ENCODE measurements at regions not wholly inside any gene's neighbourhood (a gene's known extent, or its start where the extent isn't known, plus 50 kb on each side); places are given as distances from the start of the nearest gene placed in this dataset.

- Histone ChIP-seq H3K36me3 (no peaks in the 10 kb centered on the region), H3K4me1 (peaks cover 0 to 7% (median 0%) of the 10 kb centered on the region in 4 donors), H3K4me3 (no peak overlapping the region), H3K27me3 (no peaks in the 10 kb centered on the region), H3K9me3 (no peaks in the 10 kb centered on the region), H3K27ac (no peak overlapping the region)
- DNase-seq: no peak
- TF ChIP-seq POLR2A (IDR thresholded peaks at IDR 0.05) (no peak), CTCF (IDR thresholded peaks at IDR 0.05) (no peak), EP300 (IDR thresholded peaks at IDR 0.05; ENCODE audit: low read depth) (no peak), POLR2AphosphoS5 (IDR thresholded peaks at IDR 0.05) (no peak)
- intact Hi-C loops (cut with DNase I; ENCODE audit: low total_unique reads): no loop called here
- in situ Hi-C loops (cut with MboI; ENCODE audit: low pct_ligation_motif_present in 1 of 4, low pct_unique_long_range_greater_than_20kb in 1 of 4, low sequenced_read_pairs in 3 of 4): no loop called here
These were observed 250.4 kb upstream of the TMEM161B start for GRCh38 chr5:88519066-88519465.

GRCh38 chr5:88518131-88519016 lies 249.7 kb upstream of the TMEM161B start:
- Histone ChIP-seq H3K4me3 (no peak overlapping the region), H3K9me3 (no peaks in the 10 kb centered on the region), H3K36me3 (no peaks in the 10 kb centered on the region), H3K27ac (no peak overlapping the region), H3K27me3 (no peaks in the 10 kb centered on the region), H3K4me1 (peaks cover 0 to 7% (median 0%) of the 10 kb centered on the region in 4 donors)
- in situ Hi-C loops (cut with MboI; ENCODE audit: low pct_ligation_motif_present in 1 of 4, low pct_unique_long_range_greater_than_20kb in 1 of 4, low sequenced_read_pairs in 3 of 4) (no loop called here), intact Hi-C loops (cut with DNase I; ENCODE audit: low total_unique reads) (no loop called here)
- no peak for TF ChIP-seq POLR2AphosphoS5 (IDR thresholded peaks at IDR 0.05)
- no peak for TF ChIP-seq POLR2A (IDR thresholded peaks at IDR 0.05)
- TF ChIP-seq EP300 (IDR thresholded peaks at IDR 0.05; ENCODE audit: low read depth): no peak
- no peak for TF ChIP-seq CTCF (IDR thresholded peaks at IDR 0.05)
- WGBS, 2 donors (ENCODE audit: low coverage in 1 of 2): 72 to 75% methylated on average over 4 of the region's 4 CpGs
- DNase-seq: no peak

- in situ Hi-C loops (cut with MboI; ENCODE audit: low pct_ligation_motif_present in 1 of 4, low pct_unique_long_range_greater_than_20kb in 1 of 4, low sequenced_read_pairs in 3 of 4): no loop called here
- TF ChIP-seq CTCF (IDR thresholded peaks at IDR 0.05) (no peak), EP300 (IDR thresholded peaks at IDR 0.05; ENCODE audit: low read depth) (no peak), POLR2AphosphoS5 (IDR thresholded peaks at IDR 0.05) (no peak), POLR2A (IDR thresholded peaks at IDR 0.05) (no peak)
- H3K4me1 ChIP-seq: peaks cover 0 to 7% (median 0%) of the 10 kb centered on the region in 4 donors
- no peak overlapping the region for H3K27ac ChIP-seq
- no peaks in the 10 kb centered on the region for H3K36me3 ChIP-seq
- 24 to 35% methylated on average over 9 to 11 of the region's 11 CpGs for WGBS, 2 donors (ENCODE audit: low coverage in 1 of 2)
- H3K27me3 ChIP-seq: peaks cover 14% of the 10 kb centered on the region
- no peaks in the 10 kb centered on the region for H3K9me3 ChIP-seq
- intact Hi-C loops (cut with DNase I; ENCODE audit: low total_unique reads): no loop called here
- no peak for DNase-seq
- no peak overlapping the region for H3K4me3 ChIP-seq
These were observed 247.5 kb upstream of the TMEM161B start for GRCh38 chr5:88515881-88516819.

- H3K9me3 ChIP-seq: no peaks in the 10 kb centered on the region
- in situ Hi-C loops (cut with MboI; ENCODE audit: low pct_ligation_motif_present in 1 of 4, low pct_unique_long_range_greater_than_20kb in 1 of 4, low sequenced_read_pairs in 3 of 4) (no loop called here), intact Hi-C loops (cut with DNase I; ENCODE audit: low total_unique reads) (no loop called here)
- H3K36me3 ChIP-seq: no peaks in the 10 kb centered on the region
- DNase-seq: no peak
- H3K27ac ChIP-seq: no peak overlapping the region
- 97% methylated on average over 1 of the region's 1 CpG; no CpG with 5 or more reads in 1 of the 2 donors for WGBS, 2 donors (ENCODE audit: low coverage in 1 of 2)
- TF ChIP-seq CTCF (IDR thresholded peaks at IDR 0.05): no peak
- TF ChIP-seq POLR2A (IDR thresholded peaks at IDR 0.05): no peak
- no peak for TF ChIP-seq POLR2AphosphoS5 (IDR thresholded peaks at IDR 0.05)
- no peak for TF ChIP-seq EP300 (IDR thresholded peaks at IDR 0.05; ENCODE audit: low read depth)
- peaks cover 14% of the 10 kb centered on the region for H3K27me3 ChIP-seq
- peaks cover 0 to 7% (median 0%) of the 10 kb centered on the region in 4 donors for H3K4me1 ChIP-seq
- no peak overlapping the region for H3K4me3 ChIP-seq
These were observed 246.4 kb upstream of the TMEM161B start for GRCh38 chr5:88515068-88515467.

All from transverse colon (tissue), 4 donors.